ENCODE measurements at regions not wholly inside any gene's neighbourhood (a gene's known extent, or its start where the extent isn't known, plus 50 kb on each side); places are given as distances from the start of the nearest gene placed in this dataset.
"Not testable (repeated sequence)": the region's sequence is repeated elsewhere in the genome, so short reads cannot be mapped to it uniquely, and the experiment has no call there.

DNA sequence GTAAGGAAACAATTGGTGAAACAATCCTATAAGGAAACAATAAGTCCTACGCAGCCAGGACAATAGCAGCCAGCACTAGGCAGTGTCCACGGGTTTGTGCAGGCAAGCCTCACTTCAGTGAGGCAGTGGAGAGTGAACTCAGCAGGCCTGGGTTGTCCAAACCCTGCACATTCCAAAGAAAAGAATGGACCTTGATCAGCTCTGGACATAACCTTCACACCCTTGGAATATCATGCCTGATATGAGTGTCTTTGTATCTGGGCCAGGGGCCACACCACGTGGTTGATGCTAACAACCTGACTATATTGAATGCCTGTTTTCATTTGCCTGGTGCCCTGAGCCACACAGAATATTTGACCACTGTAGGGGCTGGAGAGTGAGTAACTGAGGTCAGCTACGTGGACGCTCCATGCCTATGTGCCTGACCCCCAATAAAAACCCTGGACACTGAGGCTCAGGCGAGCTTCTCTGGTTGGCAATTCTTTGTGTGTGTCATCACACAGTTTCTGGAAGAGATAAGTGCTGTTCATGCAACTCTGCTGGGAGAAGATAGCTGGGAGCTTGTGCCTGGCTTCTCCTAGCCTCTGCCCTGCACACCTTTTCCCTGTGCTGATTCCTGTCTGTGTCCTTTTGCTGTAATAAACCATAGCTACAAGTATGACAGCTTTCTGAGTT is 81.4 kb upstream of the NCOR2 start:
- no peak for DNase-seq

DNA sequence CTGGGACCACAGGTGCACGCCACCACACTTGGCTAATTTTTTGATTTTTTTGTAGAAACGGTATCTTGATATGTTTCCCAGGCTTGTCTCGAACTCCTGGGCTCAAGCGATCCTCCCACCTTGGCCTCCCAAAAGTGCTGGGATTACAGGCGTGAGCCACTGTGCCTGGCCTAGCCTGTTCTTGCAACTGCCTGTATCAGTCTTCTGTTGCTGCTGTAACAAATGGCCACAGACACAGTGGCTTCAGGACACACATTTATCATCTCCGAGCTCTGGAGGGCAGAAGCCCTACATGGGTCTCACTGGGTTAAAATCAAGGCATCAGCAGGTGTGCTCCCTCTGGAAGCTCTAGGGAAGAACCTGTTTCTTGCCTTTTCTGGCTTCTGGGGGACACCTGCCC is 79.9 kb upstream of the NCOR2 start:
- no peak for DNase-seq

DNA sequence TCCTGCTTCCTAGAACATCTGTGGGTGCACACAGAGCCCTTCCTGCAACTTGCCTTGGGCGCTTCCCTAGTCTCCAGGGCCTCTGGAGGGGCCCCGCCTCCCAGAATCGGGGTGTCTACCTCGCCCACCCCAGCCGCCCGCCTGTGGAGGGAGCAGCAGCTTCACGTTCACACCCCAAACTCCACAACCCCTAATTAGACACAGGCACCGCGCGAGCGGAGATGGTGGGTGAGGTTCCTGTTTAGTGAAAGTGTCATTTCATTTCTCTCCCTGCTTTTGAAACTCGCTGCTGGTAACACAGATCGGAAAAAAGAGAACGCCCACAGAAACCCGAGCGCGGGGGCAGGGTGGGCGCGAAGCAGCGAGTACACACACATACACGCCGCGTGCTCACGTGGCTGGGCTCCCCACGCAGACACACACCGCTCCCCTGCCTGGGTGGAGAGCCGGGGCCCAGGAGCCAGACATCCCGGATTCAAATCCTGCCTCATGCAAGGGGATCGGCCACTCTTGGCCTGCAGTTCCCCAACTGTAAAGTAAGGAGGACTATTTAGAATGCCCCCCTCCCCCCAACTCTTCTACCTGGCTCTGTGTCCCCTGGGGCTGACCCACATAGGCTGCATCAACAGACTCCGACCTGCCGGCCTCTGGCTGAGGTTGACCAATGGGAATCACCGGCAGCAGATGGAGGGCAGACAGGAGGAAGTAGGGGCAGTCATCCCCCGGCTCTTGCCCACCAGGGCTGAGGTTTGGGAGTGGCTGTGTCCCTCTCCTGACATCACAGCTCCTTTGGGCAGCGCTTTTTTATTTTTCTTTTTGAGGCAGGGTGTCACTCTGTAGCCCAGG is 79.2 kb upstream of the NCOR2 start:
- peak; percentile 65 to 74 for DNase-seq

DNA sequence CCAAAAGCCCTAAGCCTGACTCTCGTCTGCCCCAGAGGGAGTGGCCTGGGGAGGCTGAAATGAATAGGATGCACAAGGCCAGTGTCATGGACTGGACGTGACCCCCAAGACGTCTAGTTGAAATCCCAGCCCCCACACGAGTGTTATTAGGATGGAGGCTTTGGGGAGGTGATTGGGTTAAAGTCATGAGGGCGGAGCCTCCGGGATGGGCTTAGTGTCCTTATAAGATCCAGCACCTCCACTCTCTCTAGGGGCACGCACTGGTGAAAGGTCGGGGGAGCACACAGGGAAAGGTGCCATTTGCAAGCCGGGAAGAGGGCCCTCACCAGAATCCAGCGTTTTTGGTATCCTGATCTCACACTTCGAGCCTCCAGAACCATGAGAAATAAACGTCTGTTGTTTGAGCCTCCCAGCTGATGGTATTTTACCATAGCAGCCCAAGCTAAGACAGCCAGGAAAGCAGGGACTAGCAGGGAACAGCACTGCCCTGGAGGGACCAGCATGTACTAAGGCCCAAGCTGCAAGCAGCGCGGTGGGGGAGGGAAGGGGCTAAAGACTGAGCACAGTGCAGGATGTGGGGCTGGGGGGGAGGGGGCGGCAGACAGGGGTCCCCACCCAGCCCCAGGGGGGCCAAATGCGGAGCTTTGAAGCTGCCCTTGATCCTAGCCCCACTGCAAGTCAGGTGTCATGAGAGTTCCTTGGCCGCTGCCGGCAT is 78.3 kb upstream of the NCOR2 start:
- DNase-seq: no peak

DNA sequence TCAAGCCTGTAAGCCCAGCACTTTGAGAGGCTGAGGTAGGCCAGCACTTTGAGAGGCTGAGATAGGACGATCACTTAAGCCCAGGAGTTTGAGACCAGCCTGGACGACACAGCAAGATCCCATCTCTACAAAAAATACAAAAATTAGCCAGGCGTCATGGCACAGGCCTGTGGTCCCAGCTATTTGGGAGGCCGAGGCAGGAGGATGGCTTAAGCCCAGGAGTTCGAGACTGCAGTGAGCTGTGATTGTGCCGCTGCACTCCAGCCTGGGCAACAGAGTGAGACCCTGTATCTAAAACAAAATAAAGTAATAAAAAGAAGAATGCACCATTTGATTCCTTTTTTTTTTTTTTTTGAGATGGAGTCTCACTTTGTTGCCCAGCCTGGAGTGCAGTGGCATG is 76.4 kb upstream of the NCOR2 start:
- DNase-seq: not testable (repeated sequence)

DNA sequence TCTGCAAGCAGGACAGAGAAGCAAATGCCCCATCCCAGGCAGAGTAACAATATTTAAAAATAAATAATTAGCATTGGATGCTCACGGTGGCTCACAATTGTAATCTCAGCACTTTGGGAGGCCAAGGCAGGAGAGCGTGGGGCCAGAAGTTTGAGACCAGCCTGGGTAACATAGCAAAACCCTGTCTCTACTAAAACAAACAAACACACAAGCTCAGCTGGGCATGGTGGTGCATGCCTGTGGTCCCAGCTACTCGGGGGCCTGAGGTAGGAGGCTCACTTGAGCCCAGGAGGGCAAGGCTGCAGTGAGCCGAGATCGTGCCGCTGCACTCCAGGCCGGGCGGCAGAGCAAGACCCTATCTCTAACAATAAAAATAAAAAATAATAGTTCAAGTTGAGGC is 74.7 kb upstream of the NCOR2 start:
- DNase-seq: no peak

DNA sequence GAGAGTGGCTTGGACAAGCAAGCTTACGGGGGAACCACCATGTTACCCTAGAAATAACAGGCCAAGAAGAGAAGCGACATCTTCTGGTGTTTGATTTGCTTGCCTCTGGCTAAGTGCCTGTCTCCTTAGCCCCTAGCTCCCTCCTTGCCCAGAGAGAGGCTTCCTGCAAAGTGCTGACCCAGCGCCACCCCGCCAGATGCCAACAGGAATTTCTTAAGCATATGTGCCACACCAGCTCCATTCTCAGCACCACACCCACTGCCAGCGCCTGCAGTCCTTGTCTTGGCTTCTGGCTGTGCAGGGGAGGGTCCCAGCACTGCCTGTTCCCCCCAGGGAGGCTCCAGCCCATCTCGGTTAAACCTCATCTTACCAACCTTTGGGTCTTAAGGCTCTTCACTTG is 74.2 kb upstream of the NCOR2 start:
- no peak for DNase-seq

DNA sequence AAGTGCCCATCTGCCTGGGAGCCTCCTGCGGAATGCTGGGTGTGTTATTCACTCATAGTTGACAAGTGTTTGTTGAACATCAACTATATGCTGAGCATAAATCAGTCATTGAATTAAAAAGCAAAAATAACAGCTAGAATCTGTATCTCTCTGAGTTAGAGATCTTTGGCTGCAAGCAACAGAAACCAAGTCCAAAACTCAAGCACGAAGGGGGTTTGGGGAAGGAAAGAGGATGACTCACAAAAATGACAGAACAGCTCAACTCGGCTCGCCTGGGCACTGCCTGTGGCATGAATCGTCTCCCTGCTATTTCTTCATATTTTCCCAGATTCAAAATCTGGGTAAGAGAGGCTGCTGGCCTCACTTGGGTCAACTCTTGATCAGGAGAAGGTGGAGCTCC is 72.6 kb upstream of the NCOR2 start:
- DNase-seq: no peak

DNA sequence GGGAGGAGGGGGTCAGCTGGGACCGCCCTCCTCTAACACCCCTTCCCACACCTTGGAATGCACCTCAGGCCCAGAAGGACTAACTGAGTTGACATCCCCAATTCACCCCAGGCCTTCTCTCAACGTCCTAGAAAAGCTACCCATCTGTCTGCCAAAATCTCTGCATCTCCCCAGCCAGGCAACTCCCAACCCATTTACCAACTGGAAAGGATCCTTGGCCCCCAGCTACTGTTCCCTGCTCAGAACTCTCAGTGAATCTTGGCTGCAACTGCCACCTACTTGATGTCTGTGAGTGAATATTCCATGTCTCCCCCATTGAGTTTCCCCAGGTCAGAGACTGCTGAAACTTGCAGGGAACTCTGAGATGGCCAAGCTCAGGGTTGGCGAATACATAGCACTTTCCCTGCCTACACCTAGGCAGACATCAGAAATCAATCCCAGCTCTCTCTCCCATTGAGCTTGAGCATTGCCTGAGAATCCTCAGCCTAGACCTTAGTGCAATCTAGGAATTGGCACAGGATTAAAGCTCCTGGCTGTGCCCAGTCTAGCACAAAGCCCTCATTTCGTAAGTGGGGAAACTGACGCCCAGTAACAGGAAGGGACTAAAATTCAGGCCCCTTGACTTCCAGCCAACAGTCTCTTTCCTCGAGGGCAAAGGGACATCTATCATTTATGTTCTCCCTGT is 71.9 kb upstream of the NCOR2 start:
- no peak for DNase-seq

DNA sequence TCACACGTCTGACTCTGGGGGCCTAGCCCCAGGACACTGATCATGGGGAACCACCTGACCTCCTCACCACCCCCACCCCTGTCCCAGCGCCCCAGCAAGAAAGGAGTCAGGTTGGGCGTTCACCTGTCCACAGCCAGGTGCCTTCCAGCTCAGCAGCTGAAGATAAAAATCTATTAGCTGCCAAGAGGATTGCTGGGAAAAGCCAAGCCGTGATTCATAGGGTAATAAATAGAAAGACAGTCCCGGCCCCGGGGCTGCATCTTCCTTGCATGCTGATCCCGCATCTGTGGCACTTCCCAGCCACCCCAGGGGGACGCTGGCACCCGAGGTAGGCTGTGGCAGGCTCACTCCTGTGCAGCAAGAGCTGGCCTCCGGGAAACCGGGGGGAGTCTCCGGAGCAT is 70.2 kb upstream of the NCOR2 start:
- DNase-seq: no peak

DNA sequence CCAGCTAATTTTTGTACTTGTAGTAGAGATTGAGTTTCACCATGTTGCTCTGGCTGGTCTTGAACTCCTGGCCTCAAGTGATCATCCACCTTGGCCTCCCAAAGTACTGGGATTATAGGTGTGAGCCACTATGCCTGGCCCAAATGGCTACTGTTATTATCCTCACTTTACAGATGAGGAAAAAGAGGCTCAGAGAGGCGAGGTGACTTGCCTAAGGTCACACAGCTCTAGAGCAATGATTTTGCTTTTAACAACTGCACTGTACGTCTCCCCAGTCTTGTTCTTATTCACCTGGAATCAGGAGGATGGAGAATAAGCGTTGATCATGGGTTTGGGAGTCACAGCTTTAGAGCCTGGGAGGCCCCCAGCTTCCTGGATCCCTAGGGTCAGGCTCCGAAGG is 69.8 kb upstream of the NCOR2 start:
- no peak for DNase-seq

DNA sequence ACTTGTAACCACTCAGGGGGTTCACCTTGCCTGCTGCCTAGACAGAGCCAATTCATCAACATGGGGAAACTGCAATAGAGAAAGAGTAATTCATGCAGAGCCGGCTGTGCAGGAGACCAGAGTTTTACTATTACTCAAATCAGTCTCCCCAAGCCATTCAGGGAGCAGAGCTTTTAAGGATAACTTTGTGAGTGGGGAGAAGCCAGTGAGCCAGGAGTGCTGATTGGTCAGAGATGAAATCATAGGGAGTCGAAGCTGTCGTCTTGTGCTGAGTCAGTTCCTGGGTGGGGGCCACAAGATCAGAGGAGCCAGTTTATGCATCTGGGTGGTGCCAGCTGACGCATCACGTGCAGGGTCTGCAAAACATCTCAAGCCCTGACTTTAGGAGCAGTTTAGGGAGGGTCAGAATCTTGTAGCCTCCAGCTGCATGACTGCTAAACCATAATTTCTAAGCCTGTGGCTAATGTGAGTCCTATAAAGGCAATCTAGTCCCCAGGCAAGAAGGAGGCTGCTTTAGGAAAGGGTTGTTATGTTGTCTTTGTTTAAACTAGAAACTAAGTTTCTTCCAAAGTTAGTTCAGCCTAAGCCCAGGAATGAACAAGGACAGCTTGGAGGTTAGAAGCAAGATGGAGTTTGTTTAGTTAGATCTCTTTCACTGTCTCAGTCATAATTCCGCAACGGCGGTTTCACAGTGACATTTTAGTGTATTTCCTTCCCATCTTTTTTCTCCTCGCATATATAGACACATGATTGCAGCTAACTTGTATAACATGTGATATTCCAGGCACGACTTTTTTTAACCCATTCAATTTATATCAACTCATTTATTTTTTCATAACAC is 68.9 kb upstream of the NCOR2 start:
- peak; percentile 58 to 60 for DNase-seq

DNA sequence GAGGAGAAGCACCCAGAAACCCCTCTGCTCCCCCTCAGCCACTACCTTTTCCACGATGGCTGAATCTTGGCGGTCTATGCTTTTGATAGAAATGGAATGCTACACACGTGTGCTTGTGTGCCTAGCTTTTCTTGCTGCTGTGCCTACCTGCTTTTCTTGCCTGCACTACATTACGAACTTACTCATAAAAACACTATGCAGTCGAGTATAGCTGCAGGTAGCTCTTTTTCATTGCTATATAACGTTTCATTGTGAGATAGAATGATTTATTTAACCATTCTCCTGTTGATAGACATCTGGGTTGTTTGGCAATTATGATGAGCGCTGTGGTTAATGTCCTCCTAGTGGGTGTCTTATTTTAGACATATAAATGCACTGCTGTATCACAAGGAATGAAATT is 67.9 kb upstream of the NCOR2 start:
- DNase-seq: no peak

DNA sequence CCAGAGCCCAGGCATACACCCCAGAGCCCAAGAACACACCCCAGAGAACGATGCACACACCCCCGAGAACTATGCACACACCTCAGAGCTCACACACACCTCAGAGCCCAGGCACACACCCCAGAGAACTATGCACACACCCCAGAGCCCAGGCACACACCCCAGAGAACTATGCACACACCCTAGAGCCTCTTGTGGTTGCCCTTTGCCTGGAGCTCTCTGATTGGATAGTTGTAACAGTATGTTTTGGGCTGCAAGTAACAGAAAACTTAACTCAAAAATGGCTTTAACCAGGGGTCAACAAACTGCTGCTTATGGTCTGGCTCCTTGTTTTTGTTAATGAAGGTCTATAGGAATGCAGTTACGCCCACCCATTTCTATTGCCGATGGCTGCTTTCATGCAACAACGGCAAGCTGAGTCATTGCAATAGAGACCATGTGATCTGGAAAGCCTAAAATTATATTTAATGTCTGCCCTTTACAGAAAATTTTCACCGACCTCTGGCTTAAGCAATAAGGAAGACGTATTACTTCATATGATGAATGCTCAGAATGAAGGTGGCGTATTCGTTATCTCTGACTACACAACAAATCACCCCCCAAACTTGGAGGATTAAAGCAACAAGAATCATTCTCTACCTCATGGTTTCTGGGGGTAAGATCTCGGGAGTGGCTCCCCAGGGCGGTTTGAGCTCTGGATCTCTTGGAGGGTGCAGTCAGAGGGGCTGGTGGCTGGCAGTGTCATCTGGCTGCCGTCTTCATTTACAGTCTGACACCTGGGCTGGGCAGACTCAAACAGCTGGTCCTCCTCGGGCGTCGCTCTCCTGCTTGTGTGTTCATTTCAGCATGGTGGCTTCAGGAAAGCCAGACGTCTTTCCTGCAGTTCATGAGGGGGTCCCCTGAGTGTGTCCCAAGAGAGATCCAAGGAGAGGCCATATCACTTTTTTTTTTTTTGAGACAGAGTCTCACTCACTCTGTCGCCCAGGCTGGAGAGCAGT is 66.3 kb upstream of the NCOR2 start:
- DNase-seq: no peak

DNA sequence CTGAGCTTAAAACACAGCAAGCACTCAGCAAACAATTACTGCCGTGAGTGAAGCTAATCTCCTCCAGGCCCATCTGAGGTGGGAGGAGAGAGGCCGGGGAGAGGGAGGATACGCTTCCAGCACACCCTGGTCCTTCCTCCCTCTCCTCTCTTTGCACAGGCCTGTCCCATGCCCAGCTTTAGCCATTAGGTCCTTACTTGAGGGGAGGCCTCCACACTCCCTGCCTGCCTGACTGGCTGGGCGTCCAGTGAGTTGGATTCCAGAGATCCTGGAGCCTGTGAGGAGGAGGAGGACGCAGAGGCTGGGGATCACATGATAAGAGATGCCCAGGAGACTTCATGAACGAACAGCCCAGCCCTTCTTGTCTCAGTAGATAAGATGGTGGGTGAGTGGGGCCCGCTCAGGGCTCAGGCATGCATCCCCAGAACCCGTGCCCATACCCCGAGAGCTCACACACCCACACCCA is 65.1 kb upstream of the NCOR2 start:
- no peak for DNase-seq

DNA sequence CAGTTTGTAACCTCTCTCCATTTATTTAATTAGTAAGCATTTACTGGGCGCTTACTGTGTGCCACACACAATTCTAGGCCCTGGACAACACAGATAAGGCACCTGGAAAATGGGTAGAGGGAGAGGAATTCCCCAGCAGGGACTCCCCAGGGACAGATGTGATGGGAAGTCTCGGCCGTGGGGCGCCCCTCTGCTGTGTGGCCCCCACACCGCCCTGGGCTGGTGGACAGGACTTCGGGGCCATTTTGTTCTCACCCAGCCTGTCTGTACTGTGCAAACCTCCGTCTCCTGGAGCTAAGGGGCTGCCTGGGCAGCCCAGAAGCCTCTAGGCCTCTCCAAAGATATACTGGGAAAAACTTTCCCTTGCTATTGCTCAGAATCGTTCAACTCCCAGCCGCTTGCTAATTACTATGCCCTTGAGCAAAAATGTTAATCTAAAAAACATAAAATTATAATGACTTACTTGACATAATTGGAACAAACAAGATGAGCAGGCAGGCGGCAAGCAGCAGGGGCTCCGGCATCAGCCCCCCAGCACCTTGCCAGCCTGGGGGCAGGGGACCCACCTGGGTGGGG is 64.4 kb upstream of the NCOR2 start:
- DNase-seq: no peak

DNA sequence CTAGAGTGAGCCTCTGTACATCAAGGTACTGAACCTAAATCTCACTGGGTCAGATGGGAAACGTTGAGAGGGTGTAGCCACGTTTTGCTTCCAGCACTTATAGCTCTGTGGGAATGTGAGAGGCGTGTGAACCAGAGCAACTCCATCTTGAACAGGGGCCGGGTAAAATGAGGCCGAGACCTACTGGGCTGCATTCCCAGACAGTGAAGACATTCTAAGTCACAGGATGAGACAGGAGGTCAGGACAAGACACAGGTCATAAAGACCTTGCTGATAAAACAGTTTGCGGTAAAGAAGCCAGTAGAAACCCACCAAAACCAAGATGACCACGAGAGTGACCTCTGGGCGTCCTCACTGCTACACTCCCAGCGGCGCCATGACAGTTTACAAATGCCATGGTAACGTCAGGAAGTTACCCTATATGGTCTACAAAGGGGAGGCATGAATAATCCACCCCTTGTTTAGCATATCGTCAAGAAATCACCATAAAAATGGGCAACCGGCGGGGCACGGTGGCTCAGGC is 63.4 kb upstream of the NCOR2 start:
- DNase-seq: no peak

DNA sequence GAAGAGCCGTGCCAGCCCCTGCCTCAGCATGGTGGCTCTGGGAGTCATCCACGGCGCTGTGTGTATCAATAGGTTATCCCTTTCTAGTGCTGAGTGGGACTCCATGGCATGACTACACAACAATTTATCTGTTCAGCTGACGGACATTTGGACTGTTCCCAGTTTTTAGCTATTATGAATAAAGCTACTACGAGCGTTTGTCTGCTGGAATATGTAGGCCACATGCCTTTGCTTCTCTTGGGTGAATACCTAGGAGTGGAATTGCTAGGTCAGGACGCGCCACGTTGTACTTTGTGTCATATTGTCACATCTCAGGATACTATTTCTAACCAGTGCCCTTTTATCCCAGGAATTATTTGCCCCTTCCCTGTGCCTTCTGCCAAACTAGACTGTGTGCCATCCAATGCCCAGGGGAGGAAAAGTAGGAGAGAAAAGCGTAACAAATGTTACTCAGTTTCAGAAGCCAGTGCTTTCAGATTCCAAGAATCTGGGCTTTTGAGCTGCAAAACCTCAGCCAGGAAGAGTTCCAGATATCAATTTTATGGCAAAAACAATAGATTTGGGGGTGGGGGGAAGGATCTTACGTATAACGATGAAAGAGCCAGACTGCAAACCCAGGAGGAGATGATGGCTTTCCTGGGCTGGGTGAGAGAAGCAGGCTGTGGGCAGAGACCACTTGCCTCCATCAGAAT is 62.5 kb upstream of the NCOR2 start:
- DNase-seq: no peak

DNA sequence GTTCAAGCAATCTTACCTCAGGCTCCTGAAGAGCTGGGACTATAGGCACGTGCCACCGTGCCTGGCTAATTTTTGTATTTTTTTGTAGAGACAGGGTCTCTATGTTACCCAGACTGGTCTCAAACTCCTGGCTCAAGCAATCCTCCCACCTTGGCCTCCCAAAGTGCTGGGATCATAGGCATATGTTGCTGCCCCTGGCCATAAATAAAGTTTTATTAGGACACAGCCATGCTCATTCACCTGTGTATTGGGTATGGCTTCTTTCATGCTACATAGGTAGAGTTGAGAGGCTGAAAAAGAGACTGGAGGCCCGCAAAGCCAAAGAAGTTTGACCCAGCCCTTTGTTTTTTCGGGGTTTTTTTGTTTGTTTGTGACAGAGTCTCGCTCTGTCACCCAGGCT is 61.7 kb upstream of the NCOR2 start:
- no peak for DNase-seq

DNA sequence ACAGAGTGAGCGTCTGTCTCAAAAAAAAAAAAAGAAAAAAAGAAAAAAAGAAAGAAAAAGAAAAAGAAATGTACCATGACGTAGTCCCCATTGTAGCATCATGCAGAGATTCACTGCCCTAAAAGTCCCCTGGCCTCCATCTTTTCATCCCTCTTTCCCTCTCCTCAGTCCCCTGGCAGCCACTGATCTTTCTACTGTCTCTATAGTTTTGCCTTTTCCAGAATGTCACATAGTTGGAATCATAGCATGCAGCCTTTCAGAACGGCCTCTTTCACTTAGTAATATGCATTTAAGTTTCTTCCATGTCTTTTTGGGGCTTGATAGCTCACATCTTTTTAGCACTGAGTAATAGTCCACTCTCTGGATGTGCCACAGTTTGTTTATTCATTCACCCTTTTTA is 60.5 kb upstream of the NCOR2 start:
- DNase-seq: no peak

Measured in stimulated activated CD4-positive, alpha-beta T cell treated with anti-CD3 and anti-CD28 coated beads, Interleukin-2, amount 100 ng/mL, for 24 hours (primary cell).